DMS53 treated with DMSO at 0.1 percent for 48 hours (cell line): ENCODE measurements at regions not wholly inside any gene's neighbourhood (a gene's known extent, or its start where the extent isn't known, plus 50 kb on each side); places are given as distances from the start of the nearest gene placed in this dataset.
A peak's percentile ranks its signal among the peaks of the same experiment; 100 is the strongest.
"Not testable (repeated sequence)": the region's sequence is repeated elsewhere in the genome, so short reads cannot be mapped to it uniquely, and the experiment has no call there.

Source experiments
- DNase-seq: peaks from one replicate; lab custom pipeline; 2025; ENCODE audit not compliant: unreplicated experiment; lab: John Stamatoyannopoulos, UW

DNA sequence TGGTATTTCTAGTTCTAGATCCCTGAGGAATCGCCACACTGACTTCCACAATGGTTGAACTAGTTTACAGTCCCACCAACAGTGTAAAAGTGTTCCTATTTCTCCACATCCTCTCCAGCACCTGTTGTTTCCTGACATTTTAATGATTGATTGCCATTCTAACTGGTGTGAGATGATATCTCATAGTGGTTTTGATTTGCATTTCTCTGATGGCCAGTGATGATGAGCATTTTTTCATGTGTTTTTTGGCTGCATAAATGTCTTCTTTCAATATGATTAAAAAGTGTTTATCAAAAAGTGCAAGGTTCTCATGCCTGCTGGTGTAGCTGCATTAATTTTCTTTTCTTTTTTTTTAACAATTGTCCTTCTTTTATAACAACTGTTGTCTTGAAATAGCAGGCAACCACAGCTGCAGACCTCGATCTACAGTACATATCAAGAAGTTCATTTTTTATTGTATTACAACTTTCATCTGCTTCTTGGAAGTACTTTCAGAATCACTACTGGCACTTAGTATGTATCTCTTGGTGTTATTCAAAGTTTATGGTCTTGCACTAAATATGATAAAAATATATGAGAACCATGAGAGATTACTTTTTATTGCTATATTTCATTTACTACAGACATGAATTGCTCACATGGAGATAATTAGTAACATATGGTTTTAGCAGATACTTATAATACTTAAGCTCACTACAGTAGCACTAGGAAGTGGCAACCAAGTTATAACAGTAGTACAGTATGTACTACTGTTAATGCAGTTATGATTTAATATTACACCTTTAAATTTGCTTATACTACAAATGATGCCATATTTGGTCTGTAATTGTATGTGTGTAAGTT, 358.0 kb downstream of the ETV1 start:
- DNase-seq = not testable (repeated sequence)

DNA sequence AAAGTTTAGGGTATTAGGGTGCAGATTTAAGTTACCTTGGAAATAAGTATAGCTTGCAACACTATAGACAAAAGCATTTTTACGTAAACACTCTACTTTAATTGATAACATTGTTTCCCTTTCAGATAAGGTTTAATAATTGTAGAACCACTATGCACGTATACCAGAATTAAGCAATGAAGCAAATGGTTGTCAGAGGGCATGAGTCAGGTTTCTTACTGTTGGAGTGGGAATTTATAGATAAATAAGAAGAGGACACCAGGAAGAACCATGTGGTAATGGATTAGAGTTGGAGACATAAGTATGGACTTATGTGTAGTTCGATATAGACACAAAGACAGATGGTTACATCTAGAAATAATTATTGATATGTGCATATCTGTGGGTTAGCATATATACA, 355.6 kb downstream of the ETV1 start:
- DNase-seq = no peak

DNA sequence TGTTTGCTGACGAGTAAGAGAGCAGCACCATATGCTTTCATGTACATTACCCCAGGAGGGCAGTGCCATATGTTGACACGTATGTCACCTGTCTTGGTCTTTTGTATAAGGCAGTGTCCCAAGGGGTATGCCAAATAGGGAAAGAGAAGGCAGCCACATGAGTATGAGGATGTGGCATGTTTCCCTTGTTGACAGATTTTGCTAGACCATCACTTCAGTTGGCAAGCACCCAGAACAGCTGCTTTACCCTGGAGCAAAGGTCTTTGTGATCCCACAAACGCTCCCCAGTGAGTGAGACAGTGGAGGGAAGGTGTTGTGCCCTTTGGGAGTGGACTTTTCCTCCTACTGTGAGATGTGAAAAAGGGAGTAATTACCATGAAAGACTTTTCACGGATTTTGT, 350.1 kb downstream of the ETV1 start:
- peak; percentile 60 for DNase-seq

- peak; percentile 69 for DNase-seq
Observed at GRCh38 chr7:13641714-13642113, 347.8 kb downstream of the ETV1 start.

GRCh38 chr7:13651167-13651566, 338.3 kb downstream of the ETV1 start:
- no peak for DNase-seq

DNA sequence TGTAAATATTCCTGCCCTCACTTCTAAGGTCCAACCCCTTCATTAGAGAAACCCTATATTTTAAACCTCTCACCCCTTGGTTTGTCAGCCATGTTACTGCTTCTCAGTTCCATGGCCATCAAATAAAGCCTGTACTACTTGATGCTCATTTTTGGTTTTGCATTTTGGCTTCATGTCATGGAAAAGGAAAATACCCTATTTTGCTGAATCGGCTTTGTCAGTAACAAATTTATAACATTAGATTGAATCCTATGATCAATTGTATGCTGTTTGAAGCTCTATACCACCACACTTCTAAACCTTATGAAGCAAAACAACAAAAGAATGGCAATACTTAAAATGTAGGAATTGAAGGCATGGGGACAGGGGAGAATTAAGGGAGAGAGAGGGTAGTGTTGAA, 333.1 kb downstream of the ETV1 start:
- DNase-seq = no peak

DNA sequence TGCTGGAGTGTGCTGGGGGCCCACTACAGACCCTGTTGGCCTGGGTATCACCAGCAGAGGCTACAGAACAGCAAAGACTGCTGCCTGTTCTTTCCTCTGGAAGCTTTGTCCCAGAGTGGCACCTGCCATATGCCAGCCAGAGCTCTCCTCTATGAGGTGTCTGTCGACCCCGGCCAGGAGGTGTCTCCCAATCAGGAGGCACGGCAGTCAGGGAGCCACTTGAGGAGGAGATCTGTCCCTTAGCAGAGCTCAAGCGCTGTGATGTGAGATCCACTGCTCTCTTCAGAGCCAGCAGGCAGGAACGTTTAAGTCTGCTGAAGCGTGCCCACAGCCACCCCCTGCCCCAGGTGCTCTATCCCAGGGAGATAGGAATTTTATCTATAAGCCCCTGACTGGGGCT, 316.2 kb downstream of the ETV1 start:
- no peak for DNase-seq

- DNase-seq = no peak
Observed at GRCh38 chr7:13682626-13683025, 306.8 kb downstream of the ETV1 start.

DNA sequence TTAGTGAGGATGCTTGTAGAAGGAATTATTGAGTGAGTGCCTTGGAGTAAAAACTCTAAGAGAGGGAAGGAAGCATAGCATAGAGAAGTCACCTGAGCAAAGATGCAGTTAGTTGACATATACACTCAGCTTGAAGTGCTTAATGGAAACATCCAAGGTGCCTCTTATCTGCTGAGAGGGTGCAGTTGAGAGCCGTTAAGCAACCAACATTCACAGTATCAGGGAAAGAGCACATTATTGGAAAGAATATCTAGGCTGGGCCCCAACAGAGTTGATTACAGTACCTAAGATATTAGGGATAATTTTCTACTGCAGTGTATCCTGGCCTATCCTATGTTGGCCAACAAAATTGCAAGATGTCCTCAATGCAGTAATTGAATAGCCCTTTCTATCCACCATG, 302.0 kb downstream of the ETV1 start:
- no peak for DNase-seq

- DNase-seq = no peak
Observed at GRCh38 chr7:13692548-13692947, 296.9 kb downstream of the ETV1 start.

DNA sequence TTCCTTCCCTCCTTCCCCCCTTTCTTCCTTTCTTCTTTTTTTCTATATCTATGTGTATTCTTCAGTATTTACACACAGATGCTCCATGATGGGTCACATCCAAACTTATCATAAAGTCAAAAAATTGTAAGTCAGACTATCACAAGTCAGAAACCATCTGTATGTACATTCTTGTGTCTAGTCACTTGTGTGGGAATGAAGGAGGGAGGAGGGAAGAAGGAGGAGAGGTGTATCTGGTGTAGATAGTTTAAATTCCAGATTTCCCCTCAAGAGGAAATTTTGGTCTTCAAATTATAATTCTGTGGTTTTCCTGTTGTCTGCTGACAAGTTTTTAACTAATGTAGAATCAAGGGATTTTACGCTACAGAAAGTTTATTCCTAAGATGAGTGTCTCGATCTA, 287.2 kb downstream of the ETV1 start:
- no peak for DNase-seq

- DNase-seq = no peak
Observed at GRCh38 chr7:13708670-13709069, 280.8 kb downstream of the ETV1 start.

GRCh38 chr7:13713092-13713491, 276.4 kb downstream of the ETV1 start:
- no peak for DNase-seq

DNA sequence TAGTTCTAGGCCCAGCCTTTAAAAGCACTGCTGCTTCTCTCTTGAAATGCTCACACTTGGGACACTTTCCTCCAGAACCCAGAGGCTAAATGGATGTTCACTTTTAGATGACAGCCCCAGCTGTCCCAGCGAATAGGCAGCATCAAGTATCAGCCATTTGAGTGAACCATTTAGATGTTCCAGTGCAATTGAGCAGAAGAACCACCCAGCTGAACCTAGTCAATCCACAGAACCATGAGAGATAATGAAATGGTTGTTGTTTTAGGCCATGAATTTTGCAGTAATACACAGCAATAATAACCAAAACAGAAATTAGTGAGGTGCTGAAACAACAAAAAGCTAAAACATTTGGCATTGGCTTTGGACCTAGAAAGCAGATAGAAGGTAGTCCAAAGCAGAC, 273.9 kb downstream of the ETV1 start:
- no peak for DNase-seq

GRCh38 chr7:13717031-13717430, 272.4 kb downstream of the ETV1 start:
- DNase-seq = no peak

GRCh38 chr7:13724191-13724976, 265.1 kb downstream of the ETV1 start:
- DNase-seq = no peak

DNA sequence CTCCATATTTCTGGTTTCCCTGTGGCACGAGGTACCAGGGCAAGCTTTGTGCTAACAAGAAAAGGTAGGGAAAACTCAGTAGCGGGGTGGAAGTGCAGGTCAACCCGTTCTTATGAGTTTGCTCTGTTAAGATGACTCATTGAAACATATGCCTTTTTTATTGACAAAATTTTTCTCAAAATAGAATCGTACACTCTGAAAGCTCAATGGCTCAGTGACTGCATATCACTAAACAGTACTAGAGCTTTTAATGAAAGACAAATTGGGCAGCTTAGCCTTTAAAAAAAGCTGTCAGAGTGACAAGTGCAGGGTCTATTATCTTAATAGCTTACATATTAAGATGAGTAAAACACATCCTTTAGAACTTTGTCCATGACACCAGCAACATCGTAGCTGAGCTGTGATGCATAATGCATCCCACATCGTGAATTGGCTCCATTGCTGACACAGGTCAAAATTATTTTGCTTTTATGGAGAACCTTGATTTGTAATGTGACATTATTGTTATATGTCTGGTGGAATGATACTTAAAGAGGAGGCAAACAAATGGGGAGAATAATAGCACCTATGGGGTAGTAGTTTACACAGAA, 264.4 kb downstream of the ETV1 start:
- peak; percentile 49 for DNase-seq

- DNase-seq = no peak
Observed at GRCh38 chr7:13725591-13725990, 263.9 kb downstream of the ETV1 start.

- no peak for DNase-seq
Observed at GRCh38 chr7:13727279-13727678, 262.2 kb downstream of the ETV1 start.

DNA sequence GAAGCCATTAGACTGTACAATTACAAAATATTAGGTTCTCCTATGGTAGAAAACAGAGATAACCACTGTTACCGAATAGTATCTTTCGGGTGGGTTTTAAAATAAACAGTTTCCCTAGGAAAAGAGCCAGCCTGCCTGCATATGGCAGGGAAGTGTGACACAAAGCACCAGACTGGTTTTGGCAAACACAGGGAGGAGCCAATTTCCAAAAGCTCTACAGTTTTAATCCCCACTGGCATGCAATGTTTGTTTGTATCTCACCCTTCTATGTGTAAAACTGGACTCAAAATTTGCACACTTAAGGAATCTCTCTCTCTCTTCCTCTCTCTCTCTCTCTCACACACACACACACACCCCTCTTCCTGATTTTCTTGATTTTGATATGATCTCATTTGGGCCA, 261.7 kb downstream of the ETV1 start:
- no peak for DNase-seq

DNA sequence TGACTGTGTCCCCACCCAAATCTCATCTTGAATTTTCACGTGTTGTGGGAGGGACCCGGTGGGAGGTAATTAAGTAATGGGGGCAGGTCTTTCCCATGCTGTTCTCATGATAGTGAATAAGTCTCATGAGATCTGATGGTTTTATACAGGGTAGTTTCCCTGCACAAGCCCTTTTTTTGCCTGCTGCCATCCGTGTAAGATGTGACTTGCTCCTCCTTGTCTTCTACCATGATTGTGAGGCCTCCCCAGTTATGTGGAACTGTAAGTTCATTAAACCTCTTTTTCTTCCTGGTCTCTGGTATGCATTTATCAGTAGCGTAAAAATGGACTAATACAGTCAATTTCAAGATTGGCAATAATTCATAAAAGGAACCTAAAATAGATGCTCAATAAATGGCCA, 261.0 kb downstream of the ETV1 start:
- DNase-seq = not testable (repeated sequence)

DNA sequence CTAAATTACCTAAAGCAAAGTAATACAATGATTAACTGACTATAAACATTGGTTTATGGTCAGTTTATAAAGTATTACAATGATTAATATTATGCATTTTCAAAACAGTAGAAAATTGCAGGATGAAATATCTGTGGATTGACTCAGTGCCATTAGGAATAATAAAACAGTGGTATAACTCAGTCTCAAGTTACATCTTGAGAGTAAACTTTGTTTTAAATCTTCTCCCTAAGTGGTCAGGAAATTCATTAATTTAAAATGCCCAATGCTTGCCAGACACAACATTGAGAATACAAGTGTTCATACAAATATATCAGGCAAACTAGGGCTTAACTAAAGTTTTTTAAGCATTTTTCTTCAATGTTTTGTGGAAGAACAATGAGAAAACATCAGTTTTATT, 257.8 kb downstream of the ETV1 start:
- DNase-seq = no peak
